Upper lobe of right lung (tissue), 1 donor: ENCODE measurements at regions not wholly inside any gene's neighbourhood (a gene's known extent, or its start where the extent isn't known, plus 50 kb on each side); places are given as distances from the start of the nearest gene placed in this dataset.

Experiments used
- ATAC-seq: fragments of 200-7000 bp; cut with Tn5 transposase; one replicate; pipeline ENCODE4 v1.9.1; 2020; ENCODE audit warnings: mild to moderate bottlenecking, moderate library complexity
- DNase-seq: peaks from one replicate; pipeline ENCODE4 v3.0.0-alpha.2; 2020
- H3K27ac ChIP-seq: fragments of 200-600 bp; one replicate; pipeline ENCODE4 v1.8.0; 2022
- H3K27me3 ChIP-seq: fragments of 200-600 bp; one replicate; pipeline ENCODE4 v1.8.0; 2022; ENCODE audit warnings: mild to moderate bottlenecking
- H3K36me3 ChIP-seq: fragments of 200-600 bp; one replicate; pipeline ENCODE4 v1.8.0; 2022
- H3K4me1 ChIP-seq: fragments of 200-600 bp; one replicate; pipeline ENCODE4 v1.8.0; 2022
- H3K4me3 ChIP-seq: fragments of 200-600 bp; one replicate; pipeline ENCODE4 v1.8.0; 2022; ENCODE audit warnings: mild to moderate bottlenecking
- H3K9me3 ChIP-seq: fragments of 200-600 bp; one replicate; pipeline ENCODE4 v1.8.0; 2022
- CTCF ChIP-seq: fragments of 200-600 bp; IDR thresholded peaks from one replicate; pipeline ENCODE4 v1.8.0; 2022; ENCODE audit warnings: antibody characterized with exemption
- intact Hi-C: fragments of 100-400 bp; cut with DNase I; formaldehyde crosslinking; loops from one replicate; pipeline ENCODE4 v1.11.0; 2022
- donor health status: DM: no; HTN: yes; CAD: no; lungs with severe emphysema.

GRCh38 chr4:147195386-147195785 is 249.7 kb upstream of the TTC29 start:
- Histone ChIP-seq H3K27me3 (no peaks in the 10 kb centered on the region), H3K4me3 (no peak overlapping the region), H3K36me3 (no peaks in the 10 kb centered on the region), H3K4me1 (no peaks in the 10 kb centered on the region), H3K9me3 (no peaks in the 10 kb centered on the region), H3K27ac (no peak overlapping the region)
- no peak for DNase-seq
- intact Hi-C loops, result no loop called here
- no peak for ATAC-seq
- TF ChIP-seq CTCF, result no peak

GRCh38 chr4:147198411-147199051 is 252.9 kb upstream of the TTC29 start:
- no peaks in the 10 kb centered on the region for H3K9me3 ChIP-seq
- no peaks in the 10 kb centered on the region for H3K36me3 ChIP-seq
- H3K4me1 ChIP-seq, result no peaks in the 10 kb centered on the region
- ATAC-seq (no peak), DNase-seq (no peak)
- no peak overlapping the region for H3K27ac ChIP-seq
- H3K27me3 ChIP-seq, result no peaks in the 10 kb centered on the region
- no peak overlapping the region for H3K4me3 ChIP-seq
- no peak for TF ChIP-seq CTCF
- intact Hi-C loops, result no loop called here

GRCh38 chr4:147201016-147201415 is 255.4 kb upstream of the TTC29 start:
- intact Hi-C loops, result no loop called here
- no peaks in the 10 kb centered on the region for H3K9me3 ChIP-seq
- H3K36me3 ChIP-seq, result no peaks in the 10 kb centered on the region
- ATAC-seq (no peak), DNase-seq (no peak)
- no peaks in the 10 kb centered on the region for H3K27me3 ChIP-seq
- H3K4me1 ChIP-seq, result no peaks in the 10 kb centered on the region
- no peak overlapping the region for H3K27ac ChIP-seq
- no peak for TF ChIP-seq CTCF
- H3K4me3 ChIP-seq, result no peak overlapping the region

GRCh38 chr4:147206807-147207206 is 261.1 kb upstream of the TTC29 start:
- intact Hi-C loops, result no loop called here
- DNase-seq, result no peak
- TF ChIP-seq CTCF, result no peak
- no peak overlapping the region for H3K27ac ChIP-seq
- H3K27me3 ChIP-seq, result no peaks in the 10 kb centered on the region
- no peaks in the 10 kb centered on the region for H3K9me3 ChIP-seq
- H3K36me3 ChIP-seq, result no peaks in the 10 kb centered on the region
- H3K4me3 ChIP-seq, result no peak overlapping the region
- no peaks in the 10 kb centered on the region for H3K4me1 ChIP-seq
- ATAC-seq, result no peak

- no peaks in the 10 kb centered on the region for H3K27me3 ChIP-seq
- TF ChIP-seq CTCF, result no peak
- no peak for ATAC-seq
Observed at GRCh38 chr4:147207911-147208310, 262.2 kb upstream of the TTC29 start.

GRCh38 chr4:147217655-147218054 is 263.2 kb upstream of the EDNRA start:
- intact Hi-C loops, result no loop called here
- no peak for DNase-seq
- TF ChIP-seq CTCF, result no peak

More at GRCh38 chr4:147207911-147208310, 262.2 kb upstream of the TTC29 start:
- Histone ChIP-seq H3K27ac (no peak overlapping the region), H3K4me3 (no peak overlapping the region), H3K36me3 (no peaks in the 10 kb centered on the region), H3K9me3 (no peaks in the 10 kb centered on the region), H3K4me1 (no peaks in the 10 kb centered on the region)
- intact Hi-C loops, result no loop called here
- no peak for DNase-seq

More at GRCh38 chr4:147217655-147218054, 263.2 kb upstream of the EDNRA start:
- H3K4me1 ChIP-seq, result no peaks in the 10 kb centered on the region
- no peak overlapping the region for H3K27ac ChIP-seq
- H3K9me3 ChIP-seq, result no peaks in the 10 kb centered on the region
- no peak for ATAC-seq
- H3K27me3 ChIP-seq, result no peaks in the 10 kb centered on the region
- no peak overlapping the region for H3K4me3 ChIP-seq
- H3K36me3 ChIP-seq, result no peaks in the 10 kb centered on the region
